HEK293 (cell line): ENCODE measurements at regions not wholly inside any gene's neighbourhood (a gene's known extent, or its start where the extent isn't known, plus 50 kb on each side); places are given as distances from the start of the nearest gene placed in this dataset.
"Not testable (repeated sequence)": the region's sequence is repeated elsewhere in the genome, so short reads cannot be mapped to it uniquely, and the experiment has no call there.

Experiments used
- CTCF ChIA-PET: fragments of 350-600 bp; formaldehyde crosslinking; extraction: SDS; loops from one replicate; lab custom pipeline; 2021; ENCODE audit warnings: antibody characterized with exemption; lab: Yijun Ruan, JAX
- POLR2A ChIA-PET: fragments of 300-600 bp; formaldehyde crosslinking; extraction: SDS; loops from one replicate; lab custom pipeline; 2020; ENCODE audit warnings: antibody characterized with exemption, inconsistent platforms; lab: Yijun Ruan, JAX
- H3K27ac ChIP-seq: fragments of 200-500 bp; sonication (Bioruptor generic); 2 replicates; pipeline ENCODE4 v1.5.1; 2014; ENCODE audit warnings: low read depth, low read length, control low read depth, inconsistent platforms; ENCODE audit errors: extremely low read depth
- H3K36me3 ChIP-seq, 2 experiments: fragments of 200-500 bp in 1 of 2; sonication (Bioruptor generic) in 1 of 2; 1 replicate in 1 of 2; 2 replicates in 1 of 2; pipeline ENCODE4 v1.5.1; 2014 to 2017; ENCODE audit warnings: inconsistent platforms in 2 of 2, low read length in 2 of 2; ENCODE audit not compliant: control insufficient read depth in 2 of 2, insufficient read depth in 1 of 2
- H3K4me1 ChIP-seq: fragments of 200-500 bp; sonication (Bioruptor generic); 2 replicates; pipeline ENCODE4 v1.5.1; 2014; ENCODE audit warnings: mild to moderate bottlenecking, low read length, inconsistent platforms; ENCODE audit not compliant: control insufficient read depth, insufficient read depth
- H3K4me3 ChIP-seq: 2 replicates; pipeline ENCODE4 v1.5.1; 2011; ENCODE audit warnings: low read depth, mild to moderate bottlenecking, control low read depth, low read length, moderate library complexity
- H3K9me3 ChIP-seq: fragments of 200-500 bp; sonication (Bioruptor generic); 2 replicates; pipeline ENCODE4 v1.5.1; 2014; ENCODE audit warnings: low read depth, low read length, inconsistent platforms; ENCODE audit not compliant: control insufficient read depth, insufficient read depth
- CTCF ChIP-seq: fragments of 450-650 bp; formaldehyde crosslinking; IDR thresholded peaks from 2 replicates; pipeline ENCODE4 v1.5.1; 2016; ENCODE audit warnings: missing biosample characterization, missing genetic modification characterization
- EGR2 ChIP-seq: fragments of 450-650 bp; formaldehyde crosslinking; IDR thresholded peaks from 2 replicates; pipeline ENCODE4 v1.5.1; 2016; ENCODE audit warnings: low read depth, missing biosample characterization, missing genetic modification characterization
- PRDM10 ChIP-seq: fragments of 450-650 bp; formaldehyde crosslinking; IDR thresholded peaks from 2 replicates; pipeline ENCODE4 v1.5.1; 2016; ENCODE audit warnings: missing biosample characterization, missing genetic modification characterization
- ZNF654 ChIP-seq: fragments of 450-650 bp; formaldehyde crosslinking; IDR thresholded peaks from 2 replicates; pipeline ENCODE4 v1.5.1; 2016; ENCODE audit warnings: low read depth, missing biosample characterization, missing genetic modification characterization
- ZNF660 ChIP-seq: fragments of 450-650 bp; IDR thresholded peaks from 2 replicates; pipeline ENCODE4 v1.5.1; 2018; ENCODE audit warnings: missing biosample characterization, mild to moderate bottlenecking, missing genetic modification characterization
- ZSCAN30 ChIP-seq: fragments of 450-650 bp; IDR thresholded peaks from 2 replicates; pipeline ENCODE4 v1.5.1; 2018; ENCODE audit warnings: missing biosample characterization, mild to moderate bottlenecking, missing genetic modification characterization, moderate library complexity

- CTCF ChIA-PET, H3K4me3 ChIP-seq, H3K27ac ChIP-seq, H3K4me1 ChIP-seq, POLR2A ChIA-PET, H3K9me3 ChIP-seq: not testable (repeated sequence)
- TF ChIP-seq PRDM10, result peak; percentile 51
- peaks cover 0 to 29% of the 10 kb centered on the region in 2 experiments; a peak in 2 of 3 replicates for H3K36me3 ChIP-seq
Measured at GRCh38 chr9:85813388-85813787, 71.6 kb upstream of the AGTPBP1 start.

- H3K9me3 ChIP-seq, H3K27ac ChIP-seq, H3K4me1 ChIP-seq, H3K4me3 ChIP-seq, POLR2A ChIA-PET, CTCF ChIA-PET: not testable (repeated sequence)
- peaks cover 0 to 19% of the 10 kb centered on the region in 2 experiments; a peak in 2 of 3 replicates for H3K36me3 ChIP-seq
Measured at GRCh38 chr9:85814800-85815199, 73.0 kb upstream of the AGTPBP1 start.

GRCh38 chr9:85818971-85819370 lies 77.2 kb upstream of the AGTPBP1 start:
- H3K9me3 ChIP-seq, POLR2A ChIA-PET, H3K4me3 ChIP-seq, H3K27ac ChIP-seq, H3K4me1 ChIP-seq: not testable (repeated sequence)
- peaks cover 0 to 26% of the 10 kb centered on the region in 2 experiments; a peak in 2 of 3 replicates for H3K36me3 ChIP-seq
- CTCF ChIA-PET, result interaction anchor here (0.7 kb wide), 1 partner anchor 41 kb away, joined by 3 read pairs; no protein-coding TSS in a partner anchor
- TF ChIP-seq ZNF660 (tag by site-specific recombination) (0 out of 2 replicates have a peak, but pooled peaks have one; percentile 18), ZSCAN30 (tag by site-specific recombination) (0 out of 2 replicates have a peak, but pooled peaks have one; percentile 15), CTCF (tag by site-specific recombination) (peak; percentile 39; the same call in 1 of the 2 replicates), ZNF654 (tag by site-specific recombination) (peak; percentile 76)

GRCh38 chr9:85820598-85820997 lies 78.8 kb upstream of the AGTPBP1 start:
- H3K4me1 ChIP-seq, H3K9me3 ChIP-seq, H3K4me3 ChIP-seq, POLR2A ChIA-PET, H3K27ac ChIP-seq: not testable (repeated sequence)
- TF ChIP-seq EGR2, result peak; percentile 37; the same call in 1 of the 2 replicates
- H3K36me3 ChIP-seq, result peaks cover 0 to 33% of the 10 kb centered on the region in 2 experiments; a peak in 2 of 3 replicates
- CTCF ChIA-PET, result interaction anchor here (0.6 to 1.0 kb wide), 2 partner anchors 80 to 672 kb away, joined by 3 read pairs; no protein-coding TSS in a partner anchor

- H3K9me3 ChIP-seq, H3K4me1 ChIP-seq, H3K4me3 ChIP-seq, H3K27ac ChIP-seq, POLR2A ChIA-PET: not testable (repeated sequence)
- CTCF ChIA-PET, result interaction anchor here (0.6 to 1.8 kb wide), 4 partner anchors 18 to 105 kb away, joined by 3 to 6 read pairs (median 4); no protein-coding TSS in a partner anchor
- peaks cover 0 to 29% of the 10 kb centered on the region in 2 experiments; a peak in 2 of 3 replicates for H3K36me3 ChIP-seq
Measured at GRCh38 chr9:85824949-85825348, 83.2 kb upstream of the AGTPBP1 start.

GRCh38 chr9:85834591-85834990 lies 92.8 kb upstream of the AGTPBP1 start:
- H3K9me3 ChIP-seq, POLR2A ChIA-PET, H3K27ac ChIP-seq, H3K4me1 ChIP-seq, CTCF ChIA-PET, H3K4me3 ChIP-seq: not testable (repeated sequence)
- peaks cover 0 to 25% of the 10 kb centered on the region in 2 experiments; a peak in 1 of 3 replicates for H3K36me3 ChIP-seq

GRCh38 chr9:85843949-85844348 lies 97.0 kb upstream of the NAA35 start:
- H3K9me3 ChIP-seq, H3K4me1 ChIP-seq, H3K27ac ChIP-seq, H3K4me3 ChIP-seq, CTCF ChIA-PET: not testable (repeated sequence)
- POLR2A ChIA-PET, result interaction anchor here (1.0 kb wide), 1 partner anchor 11 kb away, joined by 3 read pairs; no protein-coding TSS in a partner anchor
- H3K36me3 ChIP-seq, result peaks cover 12 to 35% of the 10 kb centered on the region in 2 experiments; a peak in 2 of 3 replicates

GRCh38 chr9:85847782-85848181 lies 93.2 kb upstream of the NAA35 start:
- POLR2A ChIA-PET, H3K4me1 ChIP-seq, H3K4me3 ChIP-seq, CTCF ChIA-PET, H3K9me3 ChIP-seq, H3K27ac ChIP-seq: not testable (repeated sequence)
- H3K36me3 ChIP-seq, result peaks cover 6 to 29% of the 10 kb centered on the region in 2 experiments; a peak in 2 of 3 replicates
